ENCODE measurements at regions not wholly inside any gene's neighbourhood (a gene's known extent, or its start where the extent isn't known, plus 50 kb on each side); places are given as distances from the start of the nearest gene placed in this dataset.

- H3K4me3 ChIP-seq (replicated peaks; ENCODE audit: low read depth, low read length), result no peak overlapping the region
- TF ChIP-seq CTCF (IDR thresholded peaks at IDR 0.05; ENCODE audit: low read length, missing control alignments), result no peak
- DNase-seq (ENCODE audit: low read depth), result no peak
Measured at GRCh38 chr9:80522465-80522864, 950.7 kb downstream of the TLE4 start.

GRCh38 chr9:80521151-80521550, 949.4 kb downstream of the TLE4 start:
- TF ChIP-seq CTCF (IDR thresholded peaks at IDR 0.05; ENCODE audit: low read length, missing control alignments), result no peak
- no peak overlapping the region for H3K4me3 ChIP-seq (replicated peaks; ENCODE audit: low read depth, low read length)
- DNase-seq (ENCODE audit: low read depth), result no peak

- TF ChIP-seq CTCF (IDR thresholded peaks at IDR 0.05; ENCODE audit: low read length, missing control alignments), result no peak
- DNase-seq (ENCODE audit: low read depth), result no peak
- no peak overlapping the region for H3K4me3 ChIP-seq (replicated peaks; ENCODE audit: low read depth, low read length)
Measured at GRCh38 chr9:80520231-80520630, 948.5 kb downstream of the TLE4 start.

- no peak for TF ChIP-seq CTCF (IDR thresholded peaks at IDR 0.05; ENCODE audit: low read length, missing control alignments)
- no peak for DNase-seq (ENCODE audit: low read depth)
- no peak overlapping the region for H3K4me3 ChIP-seq (replicated peaks; ENCODE audit: low read depth, low read length)
Measured at GRCh38 chr9:80518441-80518840, 946.7 kb downstream of the TLE4 start.

GRCh38 chr9:80516679-80517078, 944.9 kb downstream of the TLE4 start:
- no peak overlapping the region for H3K4me3 ChIP-seq (replicated peaks; ENCODE audit: low read depth, low read length)
- DNase-seq (ENCODE audit: low read depth), result no peak
- no peak for TF ChIP-seq CTCF (IDR thresholded peaks at IDR 0.05; ENCODE audit: low read length, missing control alignments)

- no peak for TF ChIP-seq CTCF (IDR thresholded peaks at IDR 0.05; ENCODE audit: low read length, missing control alignments)
- H3K4me3 ChIP-seq (replicated peaks; ENCODE audit: low read depth, low read length), result no peak overlapping the region
- DNase-seq (ENCODE audit: low read depth), result no peak
Measured at GRCh38 chr9:80509358-80509757, 937.6 kb downstream of the TLE4 start.

- no peak for TF ChIP-seq CTCF (IDR thresholded peaks at IDR 0.05; ENCODE audit: low read length, missing control alignments)
- DNase-seq (ENCODE audit: low read depth), result no peak
- no peak overlapping the region for H3K4me3 ChIP-seq (replicated peaks; ENCODE audit: low read depth, low read length)
Measured at GRCh38 chr9:80507611-80508010, 935.8 kb downstream of the TLE4 start.

All from fibroblast of pulmonary artery (primary cell).